Neural progenitor cell (in vitro differentiated cells): ENCODE measurements at regions not wholly inside any gene's neighbourhood (a gene's known extent, or its start where the extent isn't known, plus 50 kb on each side); places are given as distances from the start of the nearest gene placed in this dataset.

ENCODE experiments used
- DNase-seq: peaks from one replicate; pipeline ENCODE4 v3.0.0-alpha.2; 2016; ENCODE audit warnings: low spot score
- H2AFZ ChIP-seq: fragments of 200-600 bp; sonication (generic); replicated peaks from 2 replicates; pipeline ENCODE4 v1.6.1; 2016; ENCODE audit warnings: antibody characterized with exemption
- H3F3A ChIP-seq: fragments of 200-600 bp; sonication (generic); 2 replicates; pipeline ENCODE4 v1.6.1; 2016; ENCODE audit warnings: antibody characterized with exemption, low read depth
- H3K27ac ChIP-seq: fragments of 200-600 bp; sonication (generic); 2 replicates; pipeline ENCODE4 v1.5.1; 2016; ENCODE audit warnings: mild to moderate bottlenecking
- H3K27me3 ChIP-seq: fragments of 200-600 bp; sonication (generic); 2 replicates; pipeline ENCODE4 v1.6.1; 2016; ENCODE audit warnings: mild to moderate bottlenecking, moderate library complexity
- H3K36me3 ChIP-seq: fragments of 200-600 bp; sonication (generic); 2 replicates; pipeline ENCODE4 v1.5.1; 2016
- H3K4me1 ChIP-seq: fragments of 200-600 bp; sonication (generic); 2 replicates; pipeline ENCODE4 v1.6.1; 2016; ENCODE audit warnings: mixed run types
- H3K4me2 ChIP-seq: fragments of 200-600 bp; sonication (generic); 2 replicates; pipeline ENCODE4 v1.6.1; 2016
- H3K4me3 ChIP-seq: fragments of 200-600 bp; sonication (generic); 2 replicates; pipeline ENCODE4 v1.5.1; 2016
- H3K79me2 ChIP-seq: fragments of 200-600 bp; sonication (generic); 2 replicates; pipeline ENCODE4 v1.6.1; 2016; ENCODE audit warnings: low read depth
- H3K9ac ChIP-seq: fragments of 200-600 bp; sonication (generic); 2 replicates; pipeline ENCODE4 v1.6.1; 2016
- H3K9me3 ChIP-seq: fragments of 200-600 bp; sonication (generic); 2 replicates; pipeline ENCODE4 v1.5.1; 2016; ENCODE audit warnings: low read depth
- H4K20me1 ChIP-seq: fragments of 200-600 bp; sonication (generic); 2 replicates; pipeline ENCODE4 v1.6.1; 2016; ENCODE audit warnings: low read depth
- H3K27ac Mint-ChIP-seq: 3 replicates; pipeline ENCODE4 v1.8.0; 2021; ENCODE audit warnings: mixed read lengths
- H3K27me3 Mint-ChIP-seq: 2 replicates; pipeline ENCODE4 v1.8.0; 2022; ENCODE audit warnings: low read depth, mild to moderate bottlenecking, inconsistent platforms, moderate library complexity, mixed read lengths; ENCODE audit not compliant: insufficient read depth
- H3K36me3 Mint-ChIP-seq: 3 replicates; pipeline ENCODE4 v1.8.0; 2021; ENCODE audit warnings: mixed read lengths
- H3K4me1 Mint-ChIP-seq: 3 replicates; pipeline ENCODE4 v1.8.0; 2021; ENCODE audit warnings: mixed read lengths
- H3K4me3 Mint-ChIP-seq: 3 replicates; pipeline ENCODE4 v1.8.0; 2021; ENCODE audit warnings: mild to moderate bottlenecking, moderate library complexity, mixed read lengths
- H3K9me3 Mint-ChIP-seq: 3 replicates; pipeline ENCODE4 v1.8.0; 2020; ENCODE audit warnings: mixed read lengths
- CTCF ChIP-seq: fragments of 200-600 bp; sonication (generic); IDR thresholded peaks from 2 replicates; pipeline ENCODE4 v1.5.1; 2017; ENCODE audit warnings: antibody characterized with exemption, mild to moderate bottlenecking
- EZH2 ChIP-seq: fragments of 200-600 bp; sonication (generic); IDR thresholded peaks from 2 replicates; pipeline ENCODE4 v1.6.1; 2017; ENCODE audit warnings: antibody characterized with exemption, mild to moderate bottlenecking, moderate library complexity
- EZH2phosphoT487 ChIP-seq: fragments of 200-600 bp; sonication (generic); IDR thresholded peaks from 2 replicates; pipeline ENCODE4 v1.6.1; 2017; ENCODE audit warnings: antibody characterized with exemption

- Histone ChIP-seq H2AFZ (no peak overlapping the region), H4K20me1 (no peaks in the 10 kb centered on the region), H3K36me3 (no peaks in the 10 kb centered on the region), H3K27me3 (no peaks in the 10 kb centered on the region), H3K27ac (no peak overlapping the region), H3K4me3 (no peak overlapping the region), H3K4me1 (peaks cover 3% of the 10 kb centered on the region), H3K79me2 (no peaks in the 10 kb centered on the region), H3F3A (no peaks in the 10 kb centered on the region), H3K9me3 (no peaks in the 10 kb centered on the region), H3K9ac (no peak overlapping the region), H3K4me2 (no peak overlapping the region)
- H3K9me3 Mint-ChIP-seq: peaks cover 5% of the 10 kb centered on the region
- peaks cover 14% of the 10 kb centered on the region for H3K4me1 Mint-ChIP-seq
- TF ChIP-seq EZH2 (no peak), EZH2phosphoT487 (no peak), CTCF (no peak)
- no peak overlapping the region for H3K27ac Mint-ChIP-seq
- peak overlapping the region; percentile 44 for H3K4me3 Mint-ChIP-seq
- DNase-seq: no peak
- H3K36me3 Mint-ChIP-seq: no peaks in the 10 kb centered on the region
- H3K27me3 Mint-ChIP-seq: peaks cover 2% of the 10 kb centered on the region
These were observed 167.0 kb upstream of the PLXNC1 start for GRCh38 chr12:93981411-93981810.

GRCh38 chr12:93982771-93983315 is 165.5 kb upstream of the PLXNC1 start:
- Histone ChIP-seq H3K79me2 (no peaks in the 10 kb centered on the region), H2AFZ (no peak overlapping the region)

GRCh38 chr12:93984005-93984404 is 164.4 kb upstream of the PLXNC1 start:
- H3K36me3 Mint-ChIP-seq: no peaks in the 10 kb centered on the region
- Histone ChIP-seq H3K4me2 (no peak overlapping the region), H3K27ac (no peak overlapping the region), H4K20me1 (no peaks in the 10 kb centered on the region), H3K27me3 (no peaks in the 10 kb centered on the region), H3K9me3 (no peaks in the 10 kb centered on the region), H3K9ac (no peak overlapping the region), H3K79me2 (no peaks in the 10 kb centered on the region), H3K36me3 (no peaks in the 10 kb centered on the region), H3F3A (no peaks in the 10 kb centered on the region), H3K4me3 (no peak overlapping the region), H2AFZ (no peak overlapping the region), H3K4me1 (peaks cover 3% of the 10 kb centered on the region)
- TF ChIP-seq EZH2phosphoT487: no peak
- no peak for TF ChIP-seq CTCF
- TF ChIP-seq EZH2: no peak
- H3K9me3 Mint-ChIP-seq: peaks cover 8% of the 10 kb centered on the region
- H3K27ac Mint-ChIP-seq: no peak overlapping the region
- H3K27me3 Mint-ChIP-seq: peaks cover 2% of the 10 kb centered on the region
- DNase-seq: no peak
- H3K4me1 Mint-ChIP-seq: peaks cover 14% of the 10 kb centered on the region
- no peak overlapping the region for H3K4me3 Mint-ChIP-seq

More at GRCh38 chr12:93982771-93983315, 165.5 kb upstream of the PLXNC1 start:
- Mint-ChIP-seq H3K9me3 (peaks cover 8% of the 10 kb centered on the region), H3K4me1 (peaks cover 14% of the 10 kb centered on the region), H3K36me3 (no peaks in the 10 kb centered on the region), H3K4me3 (no peak overlapping the region), H3K27me3 (peaks cover 2% of the 10 kb centered on the region), H3K27ac (no peak overlapping the region)
- Histone ChIP-seq H4K20me1 (no peaks in the 10 kb centered on the region), H3K9ac (no peak overlapping the region), H3K27ac (no peak overlapping the region), H3K4me2 (no peak overlapping the region), H3F3A (no peaks in the 10 kb centered on the region), H3K27me3 (no peaks in the 10 kb centered on the region), H3K36me3 (no peaks in the 10 kb centered on the region), H3K4me3 (no peak overlapping the region), H3K9me3 (no peaks in the 10 kb centered on the region), H3K4me1 (peaks cover 3% of the 10 kb centered on the region)
- no peak for DNase-seq
- TF ChIP-seq EZH2phosphoT487 (no peak), CTCF (no peak), EZH2 (no peak)
